GM23248 (cell line): ENCODE measurements at regions not wholly inside any gene's neighbourhood (a gene's known extent, or its start where the extent isn't known, plus 50 kb on each side); places are given as distances from the start of the nearest gene placed in this dataset.
"Not testable (repeated sequence)": the region's sequence is repeated elsewhere in the genome, so short reads cannot be mapped to it uniquely, and the experiment has no call there.

Experiments
- DNase-seq: peaks from one replicate; pipeline ENCODE4 v3.0.0-alpha.2; 2015
- H2AFZ ChIP-seq: fragments of 200-600 bp; sonication (generic); 2 replicates; pipeline ENCODE4 v1.6.1; 2016; ENCODE audit warnings: antibody characterized with exemption
- H3F3A ChIP-seq: fragments of 200-600 bp; sonication (generic); 2 replicates; pipeline ENCODE4 v1.6.1; 2016; ENCODE audit warnings: mild to moderate bottlenecking, antibody characterized with exemption, mixed run types; ENCODE audit not compliant: insufficient read depth
- H3K27ac ChIP-seq: fragments of 200-600 bp; sonication (generic); 2 replicates; pipeline ENCODE4 v1.5.1; 2016; ENCODE audit warnings: mild to moderate bottlenecking
- H3K27me3 ChIP-seq: fragments of 200-600 bp; sonication (generic); replicated peaks from 2 replicates; pipeline ENCODE4 v1.6.1; 2016; ENCODE audit warnings: mild to moderate bottlenecking; ENCODE audit not compliant: insufficient read depth
- H3K36me3 ChIP-seq: fragments of 200-600 bp; sonication (generic); 2 replicates; pipeline ENCODE4 v1.6.1; 2016; ENCODE audit warnings: low read depth, mild to moderate bottlenecking
- H3K4me1 ChIP-seq: fragments of 200-600 bp; sonication (generic); 2 replicates; pipeline ENCODE4 v1.6.1; 2016; ENCODE audit warnings: mild to moderate bottlenecking; ENCODE audit not compliant: insufficient read depth
- H3K4me2 ChIP-seq: fragments of 200-600 bp; sonication (generic); one replicate; pipeline ENCODE4 v1.6.1; 2016; ENCODE audit warnings: mild to moderate bottlenecking; ENCODE audit not compliant: unreplicated experiment
- H3K4me3 ChIP-seq: fragments of 200-600 bp; sonication (generic); 2 replicates; pipeline ENCODE4 v1.5.1; 2016; ENCODE audit warnings: mild to moderate bottlenecking
- H3K79me2 ChIP-seq: fragments of 200-600 bp; sonication (generic); 2 replicates; pipeline ENCODE4 v1.6.1; 2016; ENCODE audit warnings: mild to moderate bottlenecking; ENCODE audit not compliant: insufficient read depth
- H3K9ac ChIP-seq: fragments of 200-600 bp; sonication (generic); 2 replicates; pipeline ENCODE4 v1.6.1; 2016; ENCODE audit warnings: mild to moderate bottlenecking
- H3K9me2 ChIP-seq: fragments of 200-600 bp; sonication (generic); 2 replicates; pipeline ENCODE4 v1.6.1; 2016; ENCODE audit warnings: mixed run types, mild to moderate bottlenecking, moderate library complexity; ENCODE audit not compliant: insufficient read depth
- H3K9me3 ChIP-seq: fragments of 200-600 bp; sonication (generic); one replicate; pipeline ENCODE4 v1.6.1; 2017; ENCODE audit warnings: low read depth
- H4K20me1 ChIP-seq: fragments of 200-600 bp; sonication (generic); 2 replicates; pipeline ENCODE4 v1.6.0; 2016; ENCODE audit not compliant: insufficient read depth
- EZH2 ChIP-seq: fragments of 200-600 bp; sonication (generic); IDR thresholded peaks from 2 replicates; pipeline ENCODE4 v1.6.1; 2018; ENCODE audit warnings: antibody characterized with exemption, mild to moderate bottlenecking; ENCODE audit not compliant: insufficient read depth, poor library complexity, severe bottlenecking
- EZH2phosphoT487 ChIP-seq: fragments of 200-600 bp; sonication (generic); IDR thresholded peaks from 2 replicates; pipeline ENCODE4 v1.6.1; 2018; ENCODE audit warnings: antibody characterized with exemption, moderate library complexity, mild to moderate bottlenecking, low read depth; ENCODE audit not compliant: insufficient read depth
- WGBS, 2 experiments: methylation state at CpG; one replicate each; pipeline ENCODE4 v1.1.6; 2015 to 2017; ENCODE audit warnings: low lambda C conversion rate in 2 of 2, low coverage in 1 of 2; ENCODE audit errors: missing lambda C conversion rate in 2 of 2; 5-methylcytosine and 5-hydroxymethylcytosine counted together
- in situ Hi-C: fragments of 300-500 bp; cut with MboI; formaldehyde crosslinking; loops from 2 replicates; pipeline ENCODE4 v1.15.0; 2020

DNA sequence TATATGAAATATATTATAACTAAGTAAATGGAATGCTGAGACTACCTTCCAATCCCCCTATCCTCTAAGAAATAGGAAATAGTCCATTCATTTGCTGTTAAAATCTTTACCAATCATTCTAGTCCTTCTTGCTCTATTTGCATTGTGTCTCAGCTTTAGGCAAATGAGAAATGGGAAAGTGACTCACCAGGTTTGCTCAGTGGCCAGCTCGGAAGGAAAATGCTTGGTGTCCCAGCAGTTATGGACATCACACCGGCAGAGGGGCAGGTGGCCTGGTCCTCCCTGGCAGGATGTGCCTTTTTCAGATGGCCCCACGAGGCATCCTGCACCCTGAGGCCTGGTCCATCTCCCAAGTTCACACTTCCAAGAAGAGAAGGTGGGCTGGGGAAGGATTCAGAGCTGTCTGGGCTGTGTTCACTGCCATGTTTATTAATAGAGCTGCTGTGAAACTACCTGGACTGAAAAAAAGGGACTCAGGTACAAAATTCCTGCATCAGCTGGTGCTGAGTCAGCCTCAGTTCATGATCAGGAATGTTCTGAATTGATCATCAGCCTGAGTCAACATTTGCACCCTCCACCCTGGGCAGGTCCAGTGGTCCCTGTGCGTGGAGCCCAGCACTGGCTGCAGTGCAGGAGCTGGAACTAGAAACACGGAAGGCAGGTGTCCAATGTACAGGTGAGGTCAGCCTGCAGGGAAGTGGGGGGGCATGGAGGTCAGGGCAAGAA lies 60.1 kb upstream of the ARL4C start:
- no peak overlapping the region for H3K27ac ChIP-seq
- no peaks in the 10 kb centered on the region for H3K27me3 ChIP-seq
- DNase-seq, result peak; percentile 68
- H3F3A ChIP-seq, result no peaks in the 10 kb centered on the region
- no peak overlapping the region for H3K4me2 ChIP-seq
- H3K9me2 ChIP-seq, result no peaks in the 10 kb centered on the region
- 75 to 79% methylated on average over 5 of the region's 5 CpGs for WGBS, 2 experiments
- H3K36me3 ChIP-seq, result no peaks in the 10 kb centered on the region
- no peaks in the 10 kb centered on the region for H4K20me1 ChIP-seq
- no peaks in the 10 kb centered on the region for H3K9me3 ChIP-seq
- TF ChIP-seq EZH2phosphoT487, result no peak
- no peak for TF ChIP-seq EZH2
- H3K4me1 ChIP-seq, result no peaks in the 10 kb centered on the region
- no peak overlapping the region for H2AFZ ChIP-seq
- H3K4me3 ChIP-seq, result no peak overlapping the region
- in situ Hi-C loops, result loop anchor here (25.0 kb wide), 1 partner anchor 405 kb away; the partner anchor contains the start of gene SH3BP4
- H3K79me2 ChIP-seq, result no peaks in the 10 kb centered on the region
- H3K9ac ChIP-seq, result no peak overlapping the region

DNA sequence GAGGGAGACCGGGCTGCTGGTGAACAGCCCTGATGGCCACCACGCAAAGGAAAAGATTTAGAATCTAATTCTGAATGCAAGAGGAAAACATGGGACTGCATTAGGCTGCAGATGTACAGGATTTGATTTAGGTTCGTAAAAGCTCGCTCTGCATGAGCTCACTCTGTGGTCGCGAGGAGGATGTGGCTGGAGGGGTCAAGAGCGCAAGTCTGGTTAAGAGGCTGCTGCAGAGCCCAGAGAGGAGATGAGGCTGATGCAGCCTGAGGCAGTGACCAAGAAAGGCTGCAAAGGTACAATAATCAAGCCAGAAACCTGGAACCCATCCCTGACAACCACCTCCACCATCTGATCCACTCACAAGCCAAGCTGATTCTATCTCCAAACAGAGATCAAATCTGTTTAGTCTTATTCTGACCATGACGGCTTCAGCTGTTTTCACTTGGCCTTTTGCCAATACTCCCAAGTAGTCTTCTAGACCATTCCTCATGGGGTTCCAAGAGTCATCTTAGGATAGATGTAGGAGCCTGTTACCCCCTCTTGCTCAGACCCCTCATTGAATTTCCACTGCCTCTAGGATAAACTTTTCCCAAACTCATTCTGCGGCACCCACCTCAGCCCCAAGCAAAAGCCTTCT lies 58.9 kb upstream of the ARL4C start:
- Histone ChIP-seq H3K36me3 (no peaks in the 10 kb centered on the region), H3K4me1 (no peaks in the 10 kb centered on the region), H2AFZ (no peak overlapping the region), H3K9ac (no peak overlapping the region), H3K9me2 (no peaks in the 10 kb centered on the region), H3K9me3 (no peaks in the 10 kb centered on the region), H3K79me2 (no peaks in the 10 kb centered on the region), H3K27me3 (no peaks in the 10 kb centered on the region), H4K20me1 (no peaks in the 10 kb centered on the region), H3K4me2 (no peak overlapping the region), H3F3A (no peaks in the 10 kb centered on the region), H3K4me3 (no peak overlapping the region), H3K27ac (no peak overlapping the region)
- DNase-seq, result no peak
- in situ Hi-C loops, result loop anchor here (25.0 kb wide), 1 partner anchor 407 kb away; the partner anchor contains the start of gene SH3BP4
- 92% methylated on average over 9 of the region's 9 CpGs for WGBS, 2 experiments
- no peak for TF ChIP-seq EZH2
- no peak for TF ChIP-seq EZH2phosphoT487

DNA sequence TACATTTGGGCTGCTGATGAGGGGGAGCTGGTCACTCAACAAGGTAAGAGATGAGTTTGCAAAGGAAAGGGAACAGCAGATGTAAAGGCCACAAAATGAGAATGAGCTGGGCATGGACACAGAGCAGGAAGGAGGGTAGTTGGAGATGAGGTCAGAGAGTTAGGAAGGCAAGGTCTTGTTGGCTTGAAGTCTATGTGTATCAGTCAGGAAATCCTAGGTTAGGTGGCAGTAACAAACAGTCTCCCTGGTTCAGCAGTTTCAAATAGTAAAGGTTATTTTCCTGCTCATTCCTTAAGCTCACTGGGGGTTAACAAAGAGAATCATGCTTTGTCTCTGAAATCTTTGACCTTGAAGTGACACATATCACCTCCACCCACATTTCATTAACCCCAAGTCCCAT lies 58.3 kb upstream of the ARL4C start:
- H3K27ac ChIP-seq, result no peak overlapping the region
- H3F3A ChIP-seq, result peaks cover 2% of the 10 kb centered on the region; the same call in 1 of the 2 replicates
- H2AFZ ChIP-seq, result no peak overlapping the region
- H3K9me3 ChIP-seq, result no peaks in the 10 kb centered on the region
- no peak overlapping the region for H3K4me3 ChIP-seq
- H3K9me2 ChIP-seq, result no peaks in the 10 kb centered on the region
- peaks cover 3% of the 10 kb centered on the region for H3K4me1 ChIP-seq
- DNase-seq, result no peak
- H3K4me2 ChIP-seq, result no peak overlapping the region
- no peaks in the 10 kb centered on the region for H3K27me3 ChIP-seq
- TF ChIP-seq EZH2phosphoT487, result no peak
- TF ChIP-seq EZH2, result no peak
- H3K9ac ChIP-seq, result no peak overlapping the region
- H4K20me1 ChIP-seq, result no peaks in the 10 kb centered on the region
- H3K36me3 ChIP-seq, result no peaks in the 10 kb centered on the region
- H3K79me2 ChIP-seq, result no peaks in the 10 kb centered on the region
- in situ Hi-C loops, result loop anchor here (25.0 kb wide), 1 partner anchor 407 kb away; the partner anchor contains the start of gene SH3BP4

DNA sequence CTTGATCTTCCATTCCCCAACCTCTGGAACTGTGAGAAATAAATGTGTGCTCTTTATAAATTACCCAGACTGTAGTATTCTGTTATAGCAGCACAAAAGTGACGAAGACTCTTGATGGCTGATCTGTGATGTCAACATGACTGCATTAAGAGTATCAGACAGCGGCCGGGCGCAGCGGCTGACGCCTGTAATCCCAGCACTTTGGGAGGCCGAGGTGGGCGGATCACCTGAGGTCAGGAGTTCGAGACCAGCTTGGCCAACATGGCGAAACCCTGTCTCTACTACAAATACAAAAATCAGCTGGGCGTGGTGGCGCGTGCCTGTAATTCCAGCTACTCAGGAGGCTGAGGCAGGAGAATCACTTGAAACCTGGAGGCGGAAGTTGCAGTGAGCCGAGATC lies 56.3 kb upstream of the ARL4C start:
- not testable (repeated sequence) for H3K9ac ChIP-seq, DNase-seq, H3K27ac ChIP-seq, H3K9me2 ChIP-seq, H3K4me1 ChIP-seq, H2AFZ ChIP-seq, H3K36me3 ChIP-seq, H3F3A ChIP-seq, H3K27me3 ChIP-seq, H3K4me3 ChIP-seq, H4K20me1 ChIP-seq, H3K9me3 ChIP-seq, H3K4me2 ChIP-seq, H3K79me2 ChIP-seq
- WGBS, 2 experiments, result 90 to 96% methylated on average over 12 to 15 of the region's 15 CpGs
- in situ Hi-C loops, result loop anchor here (5.0 to 25.0 kb wide), 2 partner anchors 409 to 564 kb away; partner anchors contain the start of gene SH3BP4
